ENCODE measurements at regions not wholly inside any gene's neighbourhood (a gene's known extent, or its start where the extent isn't known, plus 50 kb on each side); places are given as distances from the start of the nearest gene placed in this dataset.

DNA sequence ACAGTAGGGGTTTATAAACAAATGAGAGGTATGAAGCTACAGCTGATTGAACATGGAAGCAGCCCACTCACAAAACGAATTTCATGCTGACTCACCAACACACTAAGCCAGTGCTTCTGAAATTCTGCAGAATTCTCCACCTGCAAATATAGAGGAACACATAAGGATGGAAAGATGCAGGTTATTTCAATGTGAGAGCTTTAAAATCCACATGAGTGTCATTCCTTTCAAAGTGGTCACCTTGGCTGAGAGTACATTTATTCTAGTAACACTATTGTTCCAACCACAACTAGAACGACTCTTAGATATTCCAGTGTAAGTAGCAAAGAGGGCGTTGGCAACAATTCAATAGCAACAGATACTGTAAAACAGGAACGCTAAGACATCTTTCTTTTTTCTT lies 189.9 kb upstream of the TSC22D2 start:
- BruUV-seq (replicated peaks) = no TSS peak
- Mint-ChIP-seq H3K4me3 (ENCODE audit: unreplicated experiment) (no peak overlapping the region), H3K4me1 (ENCODE audit: insufficient read depth, unreplicated experiment) (peaks cover 19% of the 10 kb centered on the region), H3K9me3 (ENCODE audit: unreplicated experiment) (no peaks in the 10 kb centered on the region), H3K27me3 (ENCODE audit: insufficient read depth, unreplicated experiment) (peaks cover 14% of the 10 kb centered on the region), H3K27ac (ENCODE audit: low read depth, unreplicated experiment) (no peak overlapping the region), H3K36me3 (ENCODE audit: insufficient read depth, unreplicated experiment) (no peaks in the 10 kb centered on the region)
- CTCF ChIA-PET = interaction anchor here (1.0 to 6.0 kb wide), 5 partner anchors 18 to 282 kb away, joined by 3 to 74 read pairs (median 5); no protein-coding TSS in a partner anchor
- intact Hi-C loops (cut with micrococcal nuclease) = loop anchor here (5.0 kb wide), 1 partner anchor 336 kb away; no protein-coding TSS in a partner anchor
- no peak for DNase-seq (ENCODE audit: unreplicated experiment)
- no peak for TF ChIP-seq CTCF (IDR thresholded peaks at IDR 0.05; ENCODE audit: unreplicated experiment)
- POLR2A ChIA-PET = interaction anchor here (0.9 kb wide), 1 partner anchor 246 kb away, joined by 3 read pairs; no protein-coding TSS in a partner anchor

GRCh38 chr3:150217691-150218090 lies 190.4 kb upstream of the TSC22D2 start:
- H3K36me3 Mint-ChIP-seq (ENCODE audit: insufficient read depth, unreplicated experiment) = no peaks in the 10 kb centered on the region
- no peak overlapping the region for H3K4me3 Mint-ChIP-seq (ENCODE audit: unreplicated experiment)
- no peaks in the 10 kb centered on the region for H3K9me3 Mint-ChIP-seq (ENCODE audit: unreplicated experiment)
- TF ChIP-seq CTCF (IDR thresholded peaks at IDR 0.05; ENCODE audit: unreplicated experiment) = no peak
- ChIA-PET POLR2A (interaction anchor here (0.9 to 1.3 kb wide), 2 partner anchors 246 to 259 kb away, joined by 3 read pairs; no protein-coding TSS in a partner anchor), CTCF (interaction anchor here (1.0 to 6.0 kb wide), 5 partner anchors 10 to 251 kb away, joined by 3 to 74 read pairs (median 5); no protein-coding TSS in a partner anchor)
- no peak for DNase-seq (ENCODE audit: unreplicated experiment)
- H3K4me1 Mint-ChIP-seq (ENCODE audit: insufficient read depth, unreplicated experiment) = peaks cover 19% of the 10 kb centered on the region
- intact Hi-C loops (cut with micrococcal nuclease) = loop anchor here (5.0 kb wide), 1 partner anchor 335 kb away; no protein-coding TSS in a partner anchor
- peaks cover 14% of the 10 kb centered on the region for H3K27me3 Mint-ChIP-seq (ENCODE audit: insufficient read depth, unreplicated experiment)
- no TSS peak for BruUV-seq (replicated peaks)
- no peak overlapping the region for H3K27ac Mint-ChIP-seq (ENCODE audit: low read depth, unreplicated experiment)

DNA sequence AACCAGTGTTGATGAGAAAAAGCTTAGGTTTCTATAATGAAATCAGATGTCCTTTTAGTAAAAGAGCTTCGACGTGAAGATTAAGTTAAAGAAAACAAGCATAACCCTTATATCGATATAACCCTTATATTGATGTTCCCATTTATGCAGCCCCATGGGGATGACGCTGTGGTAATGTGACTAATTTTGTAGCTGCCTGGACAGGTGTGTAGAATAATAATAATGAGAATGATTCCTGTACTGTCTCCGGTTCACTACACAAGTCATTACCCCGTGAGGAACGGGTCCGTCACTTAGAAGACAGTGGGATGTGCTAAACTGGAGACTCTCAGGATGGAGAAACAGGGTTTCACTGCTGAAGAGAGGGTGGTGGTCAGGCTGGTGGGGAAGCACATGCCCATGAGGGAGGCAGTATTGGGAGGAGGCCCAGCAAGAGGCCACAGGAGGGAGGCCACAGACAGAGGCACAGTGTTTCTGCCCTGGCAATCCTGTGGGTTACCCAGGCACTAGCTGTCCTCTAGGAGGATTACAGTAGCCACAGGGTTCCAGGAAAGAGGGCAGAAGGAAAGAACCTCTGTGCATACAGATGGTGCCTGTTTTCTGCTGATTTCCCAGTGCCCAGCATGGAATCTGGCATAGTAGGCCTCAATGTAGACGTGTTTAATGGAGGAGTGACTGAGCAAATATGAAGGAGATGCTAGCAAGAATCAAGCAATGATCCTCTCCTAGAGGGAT lies 191.1 kb upstream of the TSC22D2 start:
- peaks cover 10% of the 10 kb centered on the region for H3K27me3 Mint-ChIP-seq (ENCODE audit: insufficient read depth, unreplicated experiment)
- DNase-seq (ENCODE audit: unreplicated experiment) = no peak

More for the DNA sequence above, 191.1 kb upstream of the TSC22D2 start:
- Mint-ChIP-seq H3K4me1 (ENCODE audit: insufficient read depth, unreplicated experiment) (peaks cover 19% of the 10 kb centered on the region), H3K27ac (ENCODE audit: low read depth, unreplicated experiment) (no peak overlapping the region), H3K36me3 (ENCODE audit: insufficient read depth, unreplicated experiment) (no peaks in the 10 kb centered on the region), H3K9me3 (ENCODE audit: unreplicated experiment) (no peaks in the 10 kb centered on the region), H3K4me3 (ENCODE audit: unreplicated experiment) (no peak overlapping the region)
- ChIA-PET POLR2A (interaction anchor here (0.5 to 1.3 kb wide), 5 partner anchors 33 to 282 kb away, joined by 3 to 5 read pairs (median 3); no protein-coding TSS in a partner anchor), CTCF (interaction anchor here (0.6 to 6.0 kb wide), 11 partner anchors 9 to 548 kb away, joined by 3 to 74 read pairs (median 4); no protein-coding TSS in a partner anchor)
- BruUV-seq (replicated peaks) = no TSS peak
- intact Hi-C loops (cut with micrococcal nuclease) = loop anchor here (5.0 kb wide), 1 partner anchor 335 kb away; no protein-coding TSS in a partner anchor
- TF ChIP-seq CTCF (IDR thresholded peaks at IDR 0.05; ENCODE audit: unreplicated experiment) = no peak
